Limb (tissue), 2 donors: ENCODE measurements at regions not wholly inside any gene's neighbourhood (a gene's known extent, or its start where the extent isn't known, plus 50 kb on each side); places are given as distances from the start of the nearest gene placed in this dataset.

Experiments used
- DNase-seq, 2 donors: peaks; one replicate each; pipeline ENCODE4 v3.0.0-alpha.2; 2016; ENCODE audit errors: extremely low spot score in 2 of 2

DNA sequence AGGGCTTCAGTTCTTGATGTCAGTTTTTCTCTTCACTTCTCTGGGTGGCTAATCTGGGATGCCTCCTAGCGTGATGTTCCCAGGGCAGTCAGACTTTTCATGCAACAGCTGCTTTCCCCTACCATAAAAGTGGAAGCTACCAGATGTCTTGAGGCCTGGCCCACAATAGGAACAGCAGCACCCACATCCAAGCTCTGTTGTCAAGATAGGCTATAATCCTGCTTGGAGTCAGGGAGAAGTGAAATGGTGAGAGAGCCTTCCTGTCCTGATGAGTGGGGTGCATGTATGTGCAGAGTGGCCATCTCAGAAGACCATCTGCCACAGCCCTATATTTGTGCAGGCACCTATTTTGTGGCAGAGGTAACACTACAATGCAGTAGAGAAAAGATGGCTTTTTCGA lies 108.0 kb downstream of the HTR5A start:
- DNase-seq: no peak

DNA sequence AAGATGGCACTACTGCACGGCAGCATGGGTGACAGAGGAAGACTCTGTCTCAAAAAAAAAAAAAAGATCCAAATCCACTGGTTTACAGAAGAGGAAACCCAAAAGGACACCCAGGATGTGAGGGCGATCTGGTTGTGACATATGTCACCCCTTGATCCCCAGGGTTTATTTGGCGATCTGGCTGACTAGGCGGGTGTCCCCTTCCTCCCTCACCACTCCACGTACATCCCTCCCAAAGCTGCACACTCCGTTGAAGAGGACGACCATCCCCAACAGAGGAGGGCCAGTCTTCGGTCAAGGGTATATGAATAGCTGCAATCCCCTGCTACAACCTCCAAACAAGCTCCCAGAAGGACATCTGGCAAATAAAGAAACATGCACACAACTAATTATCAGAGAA lies 111.6 kb downstream of the HTR5A start:
- DNase-seq: no peak

DNA sequence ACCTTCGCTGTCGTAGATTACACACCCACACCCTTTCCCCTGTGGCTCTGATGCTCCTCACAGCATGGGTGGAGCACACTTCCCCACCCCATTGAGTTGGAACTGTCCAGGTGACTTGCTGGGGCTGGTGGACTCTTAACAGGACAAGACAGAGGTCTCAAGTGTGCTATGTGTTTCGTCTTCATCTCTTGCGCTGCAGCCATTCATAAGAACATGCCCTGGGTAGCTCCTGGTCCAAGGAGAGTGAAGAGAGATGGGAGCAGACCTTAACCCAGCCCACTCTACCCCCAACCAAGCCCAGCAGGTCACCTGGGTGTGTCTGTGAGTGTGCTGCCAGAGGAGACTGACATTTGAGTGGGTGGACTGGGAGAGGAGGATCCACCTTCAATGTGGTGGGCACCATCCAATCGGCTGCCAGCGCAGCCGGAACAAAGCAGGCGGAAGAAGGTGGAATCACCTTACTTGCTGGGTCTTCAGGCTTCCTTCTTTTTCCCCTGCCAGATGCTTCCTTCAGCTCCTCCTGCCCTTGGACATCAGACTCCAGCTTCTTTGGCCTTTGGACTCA lies 112.4 kb downstream of the HTR5A start:
- DNase-seq: no peak

DNA sequence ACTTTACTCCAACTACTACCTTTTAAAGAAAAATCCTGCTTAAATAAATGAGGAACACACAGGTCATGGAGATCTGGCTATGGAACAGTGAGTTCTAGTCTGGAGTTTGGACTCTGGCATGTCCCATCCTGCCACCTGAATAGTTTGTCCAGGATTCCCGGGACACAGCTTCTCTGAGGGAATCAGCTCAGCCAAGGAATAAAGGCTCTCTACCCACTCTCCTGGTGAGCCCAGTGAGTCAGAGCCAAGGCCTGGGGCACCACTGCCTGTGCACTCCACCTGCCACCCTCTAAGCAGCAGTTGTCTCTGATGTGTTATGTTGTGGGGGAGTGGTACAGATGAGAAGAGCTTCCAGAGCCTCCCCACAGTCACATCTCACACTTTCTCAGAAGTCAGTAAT lies 113.5 kb downstream of the HTR5A start:
- DNase-seq: no peak

DNA sequence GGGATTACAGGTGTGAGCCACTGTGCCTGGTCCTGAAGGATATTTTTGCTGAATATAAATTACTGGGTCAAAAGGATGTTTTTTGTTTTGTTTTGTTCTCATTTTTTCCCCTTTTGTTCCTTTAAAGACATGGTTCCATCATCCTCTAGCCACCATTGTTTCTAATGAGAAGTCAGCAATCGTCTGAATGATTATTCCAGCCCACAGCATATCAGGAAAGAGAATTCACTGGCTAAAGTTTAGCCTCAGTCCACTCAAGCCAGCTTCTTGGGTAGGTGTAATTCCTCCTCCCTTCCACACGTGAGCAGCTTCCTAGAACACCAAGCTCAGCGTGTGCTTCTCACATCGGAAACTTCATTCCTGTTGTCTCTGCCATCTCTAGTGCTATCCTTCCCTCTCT lies 112.8 kb upstream of the INSIG1 start:
- no peak for DNase-seq

DNA sequence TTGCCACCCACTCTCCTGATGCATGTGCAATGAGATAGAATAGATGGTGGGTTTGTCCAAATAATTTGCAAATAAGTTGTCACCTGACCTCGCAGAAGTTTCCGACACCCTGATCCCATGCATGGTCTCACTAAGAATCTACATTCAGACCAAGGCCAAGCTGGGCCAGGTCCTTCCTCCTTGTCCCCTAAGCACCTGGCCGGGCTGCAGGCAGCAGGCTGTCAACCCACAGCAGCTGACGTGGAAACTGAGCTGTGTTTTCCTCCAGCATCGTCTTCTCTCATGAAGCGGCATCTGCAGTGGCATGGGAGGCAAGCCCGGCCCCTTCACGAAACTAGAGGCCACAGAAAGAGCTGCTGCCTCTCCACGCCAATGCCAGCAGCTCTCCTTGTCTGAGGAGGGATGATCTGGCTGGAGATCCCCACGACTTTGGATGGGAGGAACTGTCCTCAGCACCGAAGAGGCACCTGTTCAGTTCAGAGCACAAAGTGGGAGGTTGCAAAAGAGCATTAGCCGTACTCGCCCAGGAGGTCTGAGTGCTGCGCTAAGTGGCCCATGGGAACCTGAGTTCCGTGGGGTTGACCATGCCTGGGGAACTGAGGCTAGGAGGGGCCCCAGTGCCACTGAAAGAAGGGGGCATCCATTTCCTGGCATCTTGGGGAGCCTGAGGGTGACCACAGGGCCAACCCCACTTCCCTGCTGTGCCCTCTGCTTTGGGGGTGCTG lies 110.5 kb upstream of the INSIG1 start:
- no peak for DNase-seq

DNA sequence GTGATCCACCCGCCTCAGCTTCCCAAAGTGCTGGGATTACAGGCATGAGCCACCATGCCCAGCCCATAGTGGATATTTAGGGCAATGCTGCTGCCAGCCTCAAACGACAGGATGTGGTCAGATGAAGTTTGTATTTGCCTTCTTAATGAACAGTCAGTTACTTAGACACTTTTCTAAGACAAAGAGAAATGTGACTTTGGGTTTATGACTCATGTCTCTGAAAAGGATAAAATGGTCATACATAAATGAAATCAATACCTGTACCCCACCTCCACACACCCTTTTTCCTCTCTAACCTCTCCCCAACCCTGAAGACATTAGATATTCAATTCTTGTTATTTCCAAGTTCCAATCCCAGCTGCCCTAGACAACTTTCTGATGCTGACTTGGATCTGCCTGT lies 109.3 kb upstream of the INSIG1 start:
- DNase-seq: no peak

DNA sequence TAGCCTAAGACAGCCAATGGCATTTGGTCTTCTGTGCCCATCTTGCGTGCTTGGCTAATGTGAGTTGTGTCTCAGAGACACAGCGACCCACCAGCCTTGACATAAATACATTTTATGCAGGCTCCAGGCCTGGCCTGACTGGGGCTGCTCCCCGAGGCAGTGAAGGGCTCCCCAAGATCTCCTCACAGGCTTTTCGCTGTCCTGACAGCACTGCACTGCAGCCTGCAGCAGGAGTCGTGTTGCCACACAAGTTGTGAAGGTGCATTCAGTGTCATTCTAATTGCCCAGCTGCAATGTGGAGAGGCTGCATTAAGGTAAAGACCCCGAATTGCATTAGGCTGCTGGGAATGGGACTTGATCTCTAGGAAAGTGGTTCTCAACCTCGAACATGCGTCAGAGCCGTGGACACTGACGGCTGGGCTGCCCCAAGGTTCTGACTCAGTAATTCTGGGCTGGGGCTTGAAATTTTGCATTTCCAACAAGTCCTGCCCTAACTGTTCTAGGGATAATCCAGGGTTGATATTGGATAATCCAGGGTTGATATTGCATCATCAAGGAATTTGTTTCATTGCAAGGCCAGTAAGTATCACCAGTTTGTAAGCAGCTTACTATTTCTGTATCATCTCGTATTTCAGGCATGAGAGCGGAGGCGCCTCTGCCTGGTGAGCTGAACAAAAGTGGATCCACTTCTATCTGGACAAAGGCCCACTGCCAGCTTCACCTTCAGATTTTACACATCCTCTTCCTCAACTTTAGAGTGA lies 108.7 kb upstream of the INSIG1 start:
- DNase-seq: no peak

DNA sequence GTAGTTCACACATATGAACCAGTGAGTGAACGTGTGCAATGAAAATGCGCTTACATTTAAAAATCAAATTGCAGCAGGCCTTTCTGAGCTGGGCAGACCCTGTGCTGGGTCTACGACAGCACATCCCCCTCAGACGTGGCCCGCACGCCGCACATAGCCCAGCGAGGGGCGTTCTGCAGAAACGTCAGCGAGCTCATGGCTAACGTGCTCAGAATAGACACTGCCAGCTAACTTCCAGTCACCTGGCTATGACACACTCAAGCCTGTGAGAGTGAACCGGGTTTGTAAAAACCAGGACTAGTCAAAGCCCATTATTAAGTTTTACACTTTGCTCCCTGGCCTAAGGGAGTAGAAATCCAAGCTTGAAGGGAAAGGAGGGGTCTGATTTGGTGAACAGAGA lies 108.1 kb upstream of the INSIG1 start:
- no peak for DNase-seq

DNA sequence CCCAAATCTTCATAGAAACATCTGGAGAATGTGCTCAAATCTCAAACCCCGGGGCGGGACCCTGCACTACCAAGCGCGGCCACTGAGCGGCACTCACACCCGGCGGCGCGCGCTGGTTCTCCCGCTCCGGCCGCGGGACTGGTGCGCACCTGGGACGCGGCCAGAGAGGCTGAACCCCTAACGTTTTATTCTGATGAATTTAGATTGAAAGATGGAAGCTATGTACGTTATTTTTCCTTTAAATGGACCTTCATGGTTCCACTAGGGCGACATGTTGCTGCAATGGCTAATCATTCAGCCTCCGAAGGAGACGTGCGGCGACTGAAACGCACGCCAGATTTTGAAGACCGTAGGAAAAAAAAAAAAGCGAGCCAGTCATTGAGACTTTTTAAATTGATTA lies 107.0 kb upstream of the INSIG1 start:
- DNase-seq: peak; percentile 35 to 87

DNA sequence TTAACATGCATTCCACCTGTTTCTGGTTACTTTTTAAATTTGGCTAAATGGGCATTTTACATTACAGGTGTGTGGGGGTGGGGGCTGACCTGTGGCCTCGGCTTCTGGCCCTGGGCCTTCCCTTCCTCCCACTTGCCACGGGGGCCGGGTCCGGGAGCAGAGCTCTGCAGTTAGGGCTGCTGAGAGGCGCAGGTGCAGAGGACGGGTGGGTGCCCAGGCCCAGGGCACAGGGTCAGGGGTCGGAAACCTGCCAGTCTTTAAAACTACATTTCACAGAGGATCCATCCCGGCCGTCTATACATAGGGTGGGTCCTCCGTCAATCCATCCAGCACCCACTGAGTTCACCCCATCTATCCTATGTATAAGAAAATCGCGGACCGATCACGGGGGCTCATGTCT lies 106.5 kb upstream of the INSIG1 start:
- no peak for DNase-seq

DNA sequence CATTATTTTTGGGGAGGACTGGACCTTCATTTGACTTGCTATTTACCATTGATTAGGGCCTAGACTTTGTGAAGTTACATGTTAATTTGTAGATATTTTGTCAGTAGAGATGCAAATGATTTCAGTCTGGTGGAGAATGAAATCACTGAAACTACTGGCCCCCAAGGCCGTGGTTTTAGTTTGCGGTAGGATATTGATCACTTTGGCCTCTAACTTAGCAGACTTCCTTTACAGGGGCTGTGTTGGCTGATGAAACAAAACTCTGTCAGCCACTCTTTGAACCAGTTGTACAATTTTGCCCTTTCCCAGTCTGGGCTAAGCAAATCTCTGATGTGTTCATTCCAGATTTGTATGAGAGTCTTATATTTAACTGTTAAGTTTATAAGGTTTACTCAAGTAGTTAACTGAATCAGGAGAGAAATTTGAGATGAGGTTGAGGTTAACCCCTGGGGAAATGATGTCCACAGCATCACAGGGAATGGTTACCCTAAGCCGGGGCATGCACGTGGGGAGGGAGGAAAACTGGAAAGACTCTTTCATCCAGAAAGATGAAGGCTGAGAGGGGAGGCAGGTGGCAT lies 105.7 kb upstream of the INSIG1 start:
- DNase-seq: no peak

DNA sequence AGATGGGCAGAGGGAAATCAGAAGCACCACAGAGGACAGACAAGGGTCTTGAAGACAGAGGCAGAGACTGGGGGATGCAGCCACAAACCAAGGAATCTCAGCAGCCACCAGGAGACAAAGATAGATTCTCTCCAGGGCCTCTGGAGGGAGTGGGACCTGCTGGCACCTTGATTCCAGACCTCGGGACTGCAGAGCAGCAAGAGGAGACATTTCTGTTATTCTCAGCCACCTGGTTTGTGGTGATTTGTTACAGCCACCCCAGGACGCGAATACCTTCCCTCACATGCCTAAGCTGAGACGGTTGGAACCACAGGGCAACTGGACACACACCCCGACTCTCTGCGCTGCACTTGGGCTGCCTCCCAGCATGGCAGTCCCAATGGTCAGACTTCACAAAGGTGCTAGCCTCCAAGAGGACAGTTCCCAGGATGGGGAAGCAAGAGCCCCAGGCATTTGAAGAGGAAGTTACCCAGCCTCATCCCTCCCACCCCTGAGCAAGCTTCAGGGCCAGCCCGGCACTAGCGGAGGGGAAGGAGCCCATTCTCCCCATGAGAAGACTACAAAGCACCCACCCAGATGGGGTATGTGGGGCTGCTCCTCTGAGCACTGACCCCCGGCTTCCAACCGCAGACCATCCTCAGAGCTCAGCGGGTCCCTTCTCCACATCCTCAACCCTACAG lies 104.6 kb upstream of the INSIG1 start:
- DNase-seq: no peak

DNA sequence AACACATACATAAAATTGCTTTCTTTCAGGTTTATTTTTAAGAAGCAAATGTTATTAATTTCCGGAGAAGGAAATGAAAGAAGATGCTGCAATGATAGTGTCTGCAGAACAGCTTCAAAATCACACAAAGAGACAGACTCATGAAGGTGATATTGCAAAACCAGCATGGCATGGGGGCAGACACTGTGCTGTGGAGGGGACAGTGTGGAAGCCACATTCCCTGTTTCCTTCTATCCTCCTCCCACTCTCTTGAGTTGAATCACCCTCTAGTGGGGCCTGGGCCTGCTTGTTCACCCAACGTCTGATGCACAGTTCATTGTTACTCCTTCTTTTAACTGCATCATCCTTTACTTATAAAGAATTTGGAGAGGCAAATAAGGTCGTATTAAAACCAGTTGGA lies 104.0 kb upstream of the INSIG1 start:
- no peak for DNase-seq

DNA sequence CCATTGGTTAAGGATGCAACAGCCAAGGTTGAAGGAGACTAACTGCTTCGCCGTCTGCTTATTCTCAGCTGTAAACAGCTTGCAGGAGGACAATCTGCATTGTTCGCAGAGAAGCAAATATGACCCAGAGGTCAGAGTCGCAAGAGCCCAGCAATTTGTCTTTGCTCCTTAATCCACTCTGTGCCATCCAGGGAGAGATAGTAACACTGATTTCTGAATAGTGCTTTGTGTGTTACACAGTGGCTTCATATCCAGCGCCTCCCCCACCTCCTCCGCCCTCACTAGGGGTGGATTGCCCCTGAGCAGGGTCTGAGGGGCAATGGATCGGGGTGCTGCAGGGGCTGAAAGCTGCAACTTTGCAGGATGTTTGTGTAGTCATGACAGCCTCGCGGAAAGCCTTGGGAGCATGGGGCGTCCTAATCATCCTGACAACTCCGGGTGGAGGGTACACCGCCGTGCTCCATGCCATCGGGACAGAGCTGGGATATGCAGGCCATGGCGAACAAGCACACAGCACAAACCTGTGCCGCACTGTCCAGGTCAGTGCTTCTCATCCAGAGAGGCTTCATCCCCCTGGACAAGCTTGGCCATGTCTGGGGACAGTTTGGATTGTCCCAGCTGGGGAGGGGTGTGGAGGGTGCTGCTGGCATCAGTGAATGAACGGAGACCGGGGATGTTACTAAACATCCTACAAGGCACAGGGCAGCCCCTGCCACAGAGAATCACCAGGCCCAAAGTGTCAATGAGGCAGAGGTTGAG lies 103.1 kb upstream of the INSIG1 start:
- no peak for DNase-seq

DNA sequence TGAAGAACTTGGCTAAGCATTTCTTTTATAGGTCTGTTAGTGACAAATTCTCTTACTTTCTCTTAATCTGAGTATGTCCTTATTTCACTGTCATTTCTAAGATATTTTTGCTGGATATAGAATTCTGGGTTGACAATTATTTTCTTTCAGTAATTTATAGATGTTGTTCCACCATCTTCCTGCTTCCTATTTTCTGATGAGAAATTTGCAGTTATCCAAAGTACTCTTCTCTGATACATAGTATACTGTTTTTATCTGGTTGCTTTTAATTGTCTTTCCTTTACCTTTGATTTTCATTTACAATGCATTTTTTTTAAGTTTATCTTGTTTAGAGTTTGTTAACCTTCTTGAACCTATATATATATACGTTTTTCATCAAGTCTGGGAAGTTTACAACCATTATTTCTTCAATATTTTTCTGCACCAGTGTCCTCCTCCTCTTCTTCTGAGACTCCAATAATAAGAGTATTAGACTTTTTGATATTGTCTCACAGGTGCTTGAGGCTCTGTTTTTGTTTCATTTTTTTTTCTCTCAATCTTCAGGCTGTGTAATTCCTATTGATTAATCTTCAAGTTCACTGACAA lies 101.6 kb upstream of the INSIG1 start:
- no peak for DNase-seq

DNA sequence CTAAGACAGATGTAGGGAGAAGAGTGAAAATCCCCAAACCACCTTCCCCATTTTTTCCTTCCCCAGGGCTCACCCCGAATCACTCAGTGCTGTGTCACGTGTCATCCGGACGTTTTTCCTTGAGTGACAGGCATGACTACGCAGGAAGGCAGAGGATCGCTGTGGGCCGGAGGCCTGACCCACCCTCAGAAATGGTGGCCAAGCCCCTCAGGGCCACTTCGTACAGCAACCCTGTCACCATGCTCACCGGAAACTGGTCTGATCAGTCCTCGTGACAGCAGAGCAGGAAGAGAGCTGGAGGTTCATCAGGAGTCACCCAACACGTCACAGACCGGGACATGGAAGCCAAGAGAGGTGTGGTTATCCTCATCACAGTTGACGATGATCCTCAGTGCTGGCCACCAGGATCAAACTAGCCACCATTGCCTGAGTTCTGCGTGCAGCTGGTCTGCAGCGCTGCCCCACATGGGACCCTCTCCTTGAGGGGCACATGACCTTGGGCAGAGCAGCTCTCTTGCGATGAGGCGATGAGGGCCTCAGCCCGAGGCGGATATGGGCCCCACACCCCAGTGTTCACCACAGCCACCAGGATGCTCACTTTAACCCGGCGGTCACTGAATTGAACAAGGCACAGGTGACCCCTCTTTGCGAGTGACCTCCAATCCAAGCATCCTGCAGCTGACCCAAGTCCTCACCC lies 99.3 kb upstream of the INSIG1 start:
- DNase-seq: no peak

DNA sequence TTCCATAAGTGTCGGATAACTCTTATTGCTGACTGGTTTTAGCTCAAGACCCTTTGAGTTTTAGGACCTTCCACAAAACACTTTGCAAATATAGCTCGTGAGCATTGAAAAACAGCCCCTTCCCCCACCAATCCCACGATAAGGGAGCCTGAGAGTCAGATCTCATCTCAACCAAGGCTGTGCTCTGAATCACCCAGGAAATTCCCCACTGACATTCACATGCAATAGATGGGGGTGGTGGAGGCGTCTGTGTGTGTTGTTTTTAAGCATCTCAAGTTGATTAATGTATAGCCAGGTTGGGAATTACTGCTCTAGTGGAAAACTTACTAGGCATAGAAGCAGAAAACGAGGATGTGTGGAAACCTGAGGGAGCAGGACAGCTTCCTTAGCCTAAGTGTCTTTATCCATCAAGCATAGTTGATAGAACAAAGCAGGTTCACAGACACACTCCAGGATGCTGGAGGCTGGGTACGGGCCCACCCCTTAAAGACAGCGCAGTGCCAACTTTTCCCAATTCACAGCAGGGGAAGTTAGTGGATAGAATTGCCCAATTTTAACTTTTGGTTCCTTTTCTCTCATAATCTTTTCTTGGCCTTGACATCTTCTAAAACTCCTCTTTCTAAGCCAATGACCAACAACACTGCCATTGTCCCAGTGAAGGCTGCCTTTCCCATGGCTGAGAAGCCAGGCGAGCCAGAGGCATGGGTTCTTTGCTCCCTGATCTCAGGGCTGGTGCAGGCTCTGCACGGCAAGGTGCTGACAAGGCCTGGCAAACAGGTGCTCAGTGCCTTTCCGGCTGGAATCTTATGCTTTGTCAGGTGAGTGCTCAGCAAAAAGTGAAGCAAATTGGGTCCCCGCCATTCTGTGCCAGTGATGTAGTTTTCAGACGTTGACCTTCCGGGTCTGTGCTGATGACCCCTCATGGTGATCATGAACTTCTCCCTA lies 98.5 kb upstream of the INSIG1 start:
- DNase-seq: no peak
